Lower leg skin (tissue), 3 donors: ENCODE measurements at regions not wholly inside any gene's neighbourhood (a gene's known extent, or its start where the extent isn't known, plus 50 kb on each side); places are given as distances from the start of the nearest gene placed in this dataset.

ENCODE experiments used
- CTCF ChIP-seq, 3 donors: fragments of 450-650 bp; IDR thresholded peaks; one replicate each; pipeline ENCODE4 v1.5.1; 2016; ENCODE audit warnings: antibody characterized with exemption in 3 of 3, mild to moderate bottlenecking in 3 of 3, moderate library complexity in 2 of 3
- POLR2A ChIP-seq, 2 donors: fragments of 450-650 bp; IDR thresholded peaks; one replicate each; pipeline ENCODE4 v1.6.1; 2016 to 2017; ENCODE audit warnings: antibody characterized with exemption in 2 of 2, mild to moderate bottlenecking in 1 of 2, moderate library complexity in 1 of 2

- no peak for TF ChIP-seq CTCF (IDR thresholded peaks at IDR 0.05)
- no peak for TF ChIP-seq POLR2A (IDR thresholded peaks at IDR 0.05)
These were observed 525.0 kb downstream of the MATN1 start for GRCh38 chr1:30198451-30198760.
